Osteoblast (primary cell): ENCODE measurements at regions not wholly inside any gene's neighbourhood (a gene's known extent, or its start where the extent isn't known, plus 50 kb on each side); places are given as distances from the start of the nearest gene placed in this dataset.

Experiments
- DNase-seq: peaks from one replicate; pipeline ENCODE4 v3.0.0; 2011; ENCODE audit warnings: low spot score, mixed read lengths; ENCODE audit not compliant: insufficient read length; ENCODE audit errors: missing footprints
- H2AFZ ChIP-seq: 2 replicates; pipeline ENCODE4 v1.6.0; 2011; ENCODE audit warnings: mild to moderate bottlenecking, low read length
- H3K27ac ChIP-seq: 2 replicates; pipeline ENCODE4 v1.5.1; 2011; ENCODE audit warnings: mild to moderate bottlenecking, low read depth, low read length, moderate library complexity
- H3K27me3 ChIP-seq: 2 replicates; pipeline ENCODE4 v1.6.0; 2012; ENCODE audit warnings: mild to moderate bottlenecking, control low read depth, inconsistent platforms, low read length, moderate library complexity; ENCODE audit not compliant: insufficient read depth
- H3K36me3 ChIP-seq: 2 replicates; pipeline ENCODE4 v1.5.1; 2011; ENCODE audit warnings: mild to moderate bottlenecking, low read length, control low read depth, moderate library complexity; ENCODE audit not compliant: insufficient read depth
- H3K4me1 ChIP-seq: 2 replicates; pipeline ENCODE4 v1.5.1; 2011; ENCODE audit warnings: mild to moderate bottlenecking, low read length, control low read depth, moderate library complexity; ENCODE audit not compliant: insufficient read depth
- H3K4me2 ChIP-seq: 2 replicates; pipeline ENCODE4 v1.6.0; 2011; ENCODE audit warnings: mild to moderate bottlenecking, low read length; ENCODE audit not compliant: insufficient read depth
- H3K4me3 ChIP-seq: fragments of 200-600 bp; sonication (generic); 3 replicates; pipeline ENCODE4 v1.5.1; 2012; ENCODE audit warnings: mild to moderate bottlenecking, low read length, inconsistent platforms; ENCODE audit not compliant: insufficient read depth
- H3K79me2 ChIP-seq: 2 replicates; pipeline ENCODE4 v1.6.0; 2012; ENCODE audit warnings: mild to moderate bottlenecking, low read length, control low read depth, inconsistent platforms; ENCODE audit not compliant: insufficient read depth
- H3K9me3 ChIP-seq: 2 replicates; pipeline ENCODE4 v1.5.1; 2011; ENCODE audit warnings: low read depth, low read length, control low read depth
- H4K20me1 ChIP-seq: 2 replicates; pipeline ENCODE4 v1.6.0; 2012; ENCODE audit warnings: mild to moderate bottlenecking, low read length, control low read depth; ENCODE audit not compliant: insufficient read depth
- TF ChIP-seq, protein P1 (sequence below): IDR thresholded peaks from 2 replicates; pipeline ENCODE4 v1.5.1; 2011; ENCODE audit warnings: mild to moderate bottlenecking, low read depth, low read length, moderate library complexity; ENCODE audit errors: extremely low read depth

DNA sequence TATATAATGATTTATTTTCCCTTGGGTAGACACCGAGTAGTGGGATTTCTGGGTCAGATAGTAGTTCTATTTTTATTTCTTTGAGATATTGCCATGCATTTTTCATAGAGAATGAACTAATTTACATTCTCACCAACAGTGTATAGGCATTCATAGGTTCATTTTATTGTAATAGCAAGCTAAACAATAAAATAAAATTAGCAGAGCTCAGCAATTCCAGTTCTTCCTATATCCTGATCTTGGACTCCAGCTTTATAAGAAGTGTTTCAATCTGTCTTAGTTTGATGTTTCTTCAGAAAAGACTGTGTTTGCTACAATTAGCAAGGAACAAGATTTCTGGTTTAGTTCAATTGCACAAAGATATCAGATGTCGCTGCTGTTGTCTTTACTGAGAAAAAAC lies 1024.4 kb upstream of the LRRTM1 start:
- Histone ChIP-seq H3K27ac (no peak overlapping the region), H3K79me2 (no peaks in the 10 kb centered on the region), H3K4me1 (no peaks in the 10 kb centered on the region), H2AFZ (no peak overlapping the region), H3K27me3 (no peaks in the 10 kb centered on the region), H4K20me1 (no peaks in the 10 kb centered on the region), H3K4me2 (no peak overlapping the region), H3K36me3 (no peaks in the 10 kb centered on the region), H3K4me3 (no peak overlapping the region), H3K9me3 (no peaks in the 10 kb centered on the region)
- TF ChIP-seq, protein P1, sequence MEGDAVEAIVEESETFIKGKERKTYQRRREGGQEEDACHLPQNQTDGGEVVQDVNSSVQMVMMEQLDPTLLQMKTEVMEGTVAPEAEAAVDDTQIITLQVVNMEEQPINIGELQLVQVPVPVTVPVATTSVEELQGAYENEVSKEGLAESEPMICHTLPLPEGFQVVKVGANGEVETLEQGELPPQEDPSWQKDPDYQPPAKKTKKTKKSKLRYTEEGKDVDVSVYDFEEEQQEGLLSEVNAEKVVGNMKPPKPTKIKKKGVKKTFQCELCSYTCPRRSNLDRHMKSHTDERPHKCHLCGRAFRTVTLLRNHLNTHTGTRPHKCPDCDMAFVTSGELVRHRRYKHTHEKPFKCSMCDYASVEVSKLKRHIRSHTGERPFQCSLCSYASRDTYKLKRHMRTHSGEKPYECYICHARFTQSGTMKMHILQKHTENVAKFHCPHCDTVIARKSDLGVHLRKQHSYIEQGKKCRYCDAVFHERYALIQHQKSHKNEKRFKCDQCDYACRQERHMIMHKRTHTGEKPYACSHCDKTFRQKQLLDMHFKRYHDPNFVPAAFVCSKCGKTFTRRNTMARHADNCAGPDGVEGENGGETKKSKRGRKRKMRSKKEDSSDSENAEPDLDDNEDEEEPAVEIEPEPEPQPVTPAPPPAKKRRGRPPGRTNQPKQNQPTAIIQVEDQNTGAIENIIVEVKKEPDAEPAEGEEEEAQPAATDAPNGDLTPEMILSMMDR = no peak
- no peak for DNase-seq

DNA sequence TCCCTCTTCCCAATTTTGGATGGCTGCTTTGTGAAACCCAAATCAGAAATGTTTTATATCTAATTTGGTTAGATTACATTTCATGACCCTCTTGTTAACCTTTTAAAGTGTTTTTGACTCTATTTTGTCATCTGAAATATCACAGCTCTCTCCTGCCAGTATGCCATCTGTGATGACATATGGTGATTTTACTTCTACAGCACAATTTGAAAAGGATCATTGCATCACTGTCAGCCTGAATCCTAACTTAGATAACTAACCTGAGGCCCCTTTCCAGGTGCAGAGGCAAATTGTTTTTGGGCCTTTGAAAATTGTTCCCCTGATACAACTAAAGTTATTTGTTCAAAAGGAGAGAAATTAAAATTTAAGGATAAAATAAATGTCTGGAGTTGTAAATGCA lies 1023.4 kb upstream of the LRRTM1 start:
- Histone ChIP-seq H4K20me1 (no peaks in the 10 kb centered on the region), H3K4me1 (no peaks in the 10 kb centered on the region), H3K4me2 (no peak overlapping the region), H3K27ac (no peak overlapping the region), H3K27me3 (no peaks in the 10 kb centered on the region), H3K36me3 (no peaks in the 10 kb centered on the region), H2AFZ (no peak overlapping the region), H3K79me2 (no peaks in the 10 kb centered on the region), H3K9me3 (no peaks in the 10 kb centered on the region), H3K4me3 (no peak overlapping the region)
- TF ChIP-seq, protein P1 = no peak
- DNase-seq = no peak

DNA sequence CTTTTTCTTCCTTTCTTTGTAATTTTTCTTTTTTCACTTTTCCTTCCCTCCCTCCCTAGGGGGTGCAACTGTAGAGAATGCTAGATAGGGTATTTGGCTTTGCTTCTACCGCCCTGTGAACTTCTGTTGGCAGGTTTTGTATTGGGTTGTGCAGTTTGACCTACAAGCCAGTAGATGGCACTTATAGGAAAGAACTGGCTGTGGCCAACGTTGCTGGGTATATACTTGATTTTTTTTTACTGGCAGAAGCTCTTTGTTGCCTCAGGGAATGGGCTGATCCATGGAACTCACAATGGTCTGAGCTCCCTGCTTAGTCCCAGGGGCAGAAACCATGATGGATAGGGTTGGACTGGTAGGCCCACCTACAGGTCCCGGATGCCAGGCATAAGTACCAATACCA lies 1019.5 kb upstream of the LRRTM1 start:
- Histone ChIP-seq H3K27ac (no peak overlapping the region), H3K36me3 (no peaks in the 10 kb centered on the region), H3K4me2 (no peak overlapping the region), H3K27me3 (no peaks in the 10 kb centered on the region), H3K9me3 (peaks cover 2% of the 10 kb centered on the region), H3K4me3 (no peak overlapping the region), H2AFZ (no peak overlapping the region), H4K20me1 (no peaks in the 10 kb centered on the region), H3K79me2 (no peaks in the 10 kb centered on the region), H3K4me1 (no peaks in the 10 kb centered on the region)
- no peak for DNase-seq
- TF ChIP-seq, protein P1 = no peak

DNA sequence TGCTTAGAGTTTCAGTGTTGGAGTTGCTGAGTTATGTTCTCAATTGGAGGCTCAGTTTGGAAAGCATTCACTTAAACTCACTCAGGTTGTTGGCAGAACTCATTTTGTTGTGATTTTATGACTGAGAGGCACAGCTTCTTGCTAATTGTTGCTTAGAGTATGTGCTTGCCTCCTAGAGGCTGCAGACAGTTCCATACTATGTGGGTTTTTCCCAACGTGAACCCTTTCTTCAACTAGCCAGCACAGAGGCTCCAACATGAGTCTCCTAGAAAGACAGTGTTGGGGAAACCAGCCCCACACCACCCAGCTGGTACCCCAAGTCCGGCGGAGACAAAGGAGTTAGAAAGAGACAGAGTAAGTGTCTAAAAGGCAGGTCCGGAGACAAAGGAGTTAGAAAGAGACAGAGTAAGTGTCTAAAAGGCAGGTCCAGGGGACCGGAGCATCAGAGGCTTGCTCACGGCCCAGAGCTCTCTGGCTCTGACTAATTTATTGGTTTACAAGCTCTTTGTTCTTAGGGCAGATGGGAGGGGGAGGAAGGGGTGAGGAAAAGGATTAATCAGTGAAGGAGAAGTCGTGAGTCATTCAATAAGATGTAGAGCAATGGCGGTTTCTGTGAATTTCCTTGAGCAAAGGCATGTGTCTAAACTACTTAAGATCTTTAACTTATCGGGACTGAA lies 999.7 kb upstream of the LRRTM1 start:
- Histone ChIP-seq H3K27ac (no peak overlapping the region), H3K27me3 (no peaks in the 10 kb centered on the region), H3K4me1 (no peaks in the 10 kb centered on the region), H3K79me2 (no peaks in the 10 kb centered on the region), H2AFZ (no peak overlapping the region), H4K20me1 (no peaks in the 10 kb centered on the region), H3K36me3 (no peaks in the 10 kb centered on the region), H3K4me2 (no peak overlapping the region), H3K4me3 (no peak overlapping the region), H3K9me3 (peaks cover 3% of the 10 kb centered on the region)
- DNase-seq = no peak
- TF ChIP-seq, protein P1 = no peak
